ENCODE measurements at regions not wholly inside any gene's neighbourhood (a gene's known extent, or its start where the extent isn't known, plus 50 kb on each side); places are given as distances from the start of the nearest gene placed in this dataset.

GRCh38 chr7:41487229-41487940, 215.5 kb downstream of the INHBA start:
- Histone ChIP-seq H3K18ac (ENCODE audit: insufficient read length, low read depth, low read length) (no peak overlapping the region), H3K4me1 (ENCODE audit: insufficient read depth, low read length) (no peaks in the 10 kb centered on the region), H3K27ac (ENCODE audit: insufficient read length, low read depth, low read length) (no peak overlapping the region), H4K5ac (ENCODE audit: insufficient read length, low read depth, low read length) (no peak overlapping the region), H2AK5ac (ENCODE audit: insufficient read length, low read length) (no peak overlapping the region), H2BK20ac (ENCODE audit: low read depth, low read length, poor library complexity, severe bottlenecking) (no peak overlapping the region), H3K27me3 (ENCODE audit: insufficient read depth, low read length) (no peaks in the 10 kb centered on the region), H3K79me1 (ENCODE audit: insufficient read depth, low read depth, low read length, poor library complexity, severe bottlenecking) (no peaks in the 10 kb centered on the region), H3K14ac (ENCODE audit: insufficient read depth, low read length) (no peak overlapping the region), H4K91ac (ENCODE audit: insufficient read length, low read depth, low read length) (no peak overlapping the region), H3K4me2 (ENCODE audit: insufficient read depth, insufficient read length, low read length) (no peak overlapping the region), H3K56ac (ENCODE audit: insufficient read length, low read depth, low read length) (no peak overlapping the region), H3T11ph (ENCODE audit: low read length) (no peak overlapping the region), H3K79me2 (ENCODE audit: insufficient read depth, low read length) (no peaks in the 10 kb centered on the region), H4K8ac (replicated peaks; ENCODE audit: insufficient read length, low read depth, low read length) (no peak overlapping the region), H2AFZ (ENCODE audit: low read length) (no peak overlapping the region), H4K20me1 (ENCODE audit: control insufficient read depth, insufficient read depth, insufficient read length) (no peaks in the 10 kb centered on the region), H3K23ac (ENCODE audit: insufficient read length, low read depth, low read length) (no peak overlapping the region), H3K23me2 (ENCODE audit: insufficient read length, low read depth, low read length, poor library complexity, severe bottlenecking) (no peaks in the 10 kb centered on the region), H2BK5ac (ENCODE audit: insufficient read length, low read length) (no peak overlapping the region), H3K4ac (ENCODE audit: low read depth, low read length) (no peak overlapping the region), H2BK12ac (ENCODE audit: insufficient read length, low read depth, low read length) (no peak overlapping the region), H2BK120ac (ENCODE audit: low read depth, low read length, poor library complexity, severe bottlenecking) (no peak overlapping the region), H3K9me3 (ENCODE audit: control insufficient read depth, low read depth, low read length) (no peaks in the 10 kb centered on the region), H2BK15ac (ENCODE audit: low read depth, low read length) (no peak overlapping the region), H3K9ac (ENCODE audit: extremely low read depth, insufficient read length, low read length) (no peak overlapping the region)
- no CpG with 5 or more reads among the region's 7 CpGs for WGBS (ENCODE audit: extremely low coverage, insufficient read length, low lambda C conversion rate)
- H3K36me3 Mint-ChIP-seq (ENCODE audit: insufficient read depth in 1 of 3, low read depth in 3 of 3), result no peaks in the 10 kb centered on the region; a peak in 4 of 7 replicates
- H3K9me3 Mint-ChIP-seq, result peaks cover 0 to 6% of the 10 kb centered on the region in 2 experiments; a peak in 2 of 5 replicates
- H3K4me1 Mint-ChIP-seq, result peaks cover 0 to under 1% of the 10 kb centered on the region in 2 experiments; a peak in 1 of 4 replicates
- TF ChIP-seq, protein P1, sequence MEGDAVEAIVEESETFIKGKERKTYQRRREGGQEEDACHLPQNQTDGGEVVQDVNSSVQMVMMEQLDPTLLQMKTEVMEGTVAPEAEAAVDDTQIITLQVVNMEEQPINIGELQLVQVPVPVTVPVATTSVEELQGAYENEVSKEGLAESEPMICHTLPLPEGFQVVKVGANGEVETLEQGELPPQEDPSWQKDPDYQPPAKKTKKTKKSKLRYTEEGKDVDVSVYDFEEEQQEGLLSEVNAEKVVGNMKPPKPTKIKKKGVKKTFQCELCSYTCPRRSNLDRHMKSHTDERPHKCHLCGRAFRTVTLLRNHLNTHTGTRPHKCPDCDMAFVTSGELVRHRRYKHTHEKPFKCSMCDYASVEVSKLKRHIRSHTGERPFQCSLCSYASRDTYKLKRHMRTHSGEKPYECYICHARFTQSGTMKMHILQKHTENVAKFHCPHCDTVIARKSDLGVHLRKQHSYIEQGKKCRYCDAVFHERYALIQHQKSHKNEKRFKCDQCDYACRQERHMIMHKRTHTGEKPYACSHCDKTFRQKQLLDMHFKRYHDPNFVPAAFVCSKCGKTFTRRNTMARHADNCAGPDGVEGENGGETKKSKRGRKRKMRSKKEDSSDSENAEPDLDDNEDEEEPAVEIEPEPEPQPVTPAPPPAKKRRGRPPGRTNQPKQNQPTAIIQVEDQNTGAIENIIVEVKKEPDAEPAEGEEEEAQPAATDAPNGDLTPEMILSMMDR (conservative IDR thresholded peaks at IDR 0.05), result no peak
- no peak for DNase-seq
- H3K4me3 Mint-ChIP-seq, result no peak overlapping the region
- no peak overlapping the region for H3K27ac Mint-ChIP-seq
- H3K27me3 Mint-ChIP-seq (ENCODE audit: low read depth), result no peaks in the 10 kb centered on the region

Data from H9 (cell line).